Epithelial cell of proximal tubule (primary cell): ENCODE measurements at regions not wholly inside any gene's neighbourhood (a gene's known extent, or its start where the extent isn't known, plus 50 kb on each side); places are given as distances from the start of the nearest gene placed in this dataset.

Experiments used
- DNase-seq: peaks from one replicate; pipeline ENCODE4 v3.0.0-alpha.2; 2011; ENCODE audit warnings: low read depth
- H3K4me3 ChIP-seq: 2 replicates; pipeline ENCODE4 v1.5.1; 2011; ENCODE audit warnings: low read depth, mild to moderate bottlenecking, low read length
- CTCF ChIP-seq: conservative IDR thresholded peaks from 2 replicates; pipeline ENCODE4 v1.5.1; 2012; ENCODE audit warnings: low read depth, mild to moderate bottlenecking, low read length

GRCh38 chrX:28223469-28223868 lies 242.2 kb upstream of the DCAF8L1 start:
- no peak for TF ChIP-seq CTCF

GRCh38 chrX:28205905-28206304 lies 224.7 kb upstream of the DCAF8L1 start:
- no peak for TF ChIP-seq CTCF
- DNase-seq, result no peak
- no peak overlapping the region for H3K4me3 ChIP-seq

More at GRCh38 chrX:28223469-28223868, 242.2 kb upstream of the DCAF8L1 start:
- DNase-seq, result no peak
- H3K4me3 ChIP-seq, result no peak overlapping the region

GRCh38 chrX:28205126-28205525 lies 223.9 kb upstream of the DCAF8L1 start:
- TF ChIP-seq CTCF, result no peak
- DNase-seq, result no peak
- no peak overlapping the region for H3K4me3 ChIP-seq

GRCh38 chrX:28189011-28189410 lies 207.8 kb upstream of the DCAF8L1 start:
- H3K4me3 ChIP-seq, result no peak overlapping the region
- no peak for TF ChIP-seq CTCF
- DNase-seq, result no peak

- DNase-seq, result no peak
- no peak overlapping the region for H3K4me3 ChIP-seq
These were observed 207.3 kb upstream of the DCAF8L1 start for GRCh38 chrX:28188526-28188925.

GRCh38 chrX:28180096-28180495 lies 198.8 kb upstream of the DCAF8L1 start:
- TF ChIP-seq CTCF, result no peak
- H3K4me3 ChIP-seq, result no peak overlapping the region
- DNase-seq, result no peak

More at GRCh38 chrX:28188526-28188925, 207.3 kb upstream of the DCAF8L1 start:
- no peak for TF ChIP-seq CTCF

GRCh38 chrX:28178206-28178605 lies 197.0 kb upstream of the DCAF8L1 start:
- no peak overlapping the region for H3K4me3 ChIP-seq
- DNase-seq, result no peak
- no peak for TF ChIP-seq CTCF
